ENCODE measurements at regions not wholly inside any gene's neighbourhood (a gene's known extent, or its start where the extent isn't known, plus 50 kb on each side); places are given as distances from the start of the nearest gene placed in this dataset.

DNA sequence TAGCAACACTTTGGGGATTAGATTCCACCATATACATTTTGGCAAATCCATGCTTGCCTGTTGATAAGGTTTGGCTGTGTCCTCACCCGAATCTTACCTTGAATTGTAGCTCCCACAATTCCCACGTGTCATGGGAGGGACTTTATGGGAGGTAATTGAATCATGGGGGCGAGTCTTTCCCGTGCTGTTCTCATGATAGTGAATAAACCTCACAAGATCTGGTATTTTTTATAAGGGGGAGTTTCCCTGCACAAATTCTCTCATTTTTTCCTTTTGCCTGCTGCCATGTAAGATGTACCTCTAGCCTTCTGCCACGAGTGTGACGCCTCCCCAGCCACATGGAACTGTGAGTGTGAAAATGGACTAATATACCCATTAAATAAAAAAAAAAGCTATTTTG, 265.3 kb downstream of the MRPL39 start:
- TF ChIP-seq, protein P1, sequence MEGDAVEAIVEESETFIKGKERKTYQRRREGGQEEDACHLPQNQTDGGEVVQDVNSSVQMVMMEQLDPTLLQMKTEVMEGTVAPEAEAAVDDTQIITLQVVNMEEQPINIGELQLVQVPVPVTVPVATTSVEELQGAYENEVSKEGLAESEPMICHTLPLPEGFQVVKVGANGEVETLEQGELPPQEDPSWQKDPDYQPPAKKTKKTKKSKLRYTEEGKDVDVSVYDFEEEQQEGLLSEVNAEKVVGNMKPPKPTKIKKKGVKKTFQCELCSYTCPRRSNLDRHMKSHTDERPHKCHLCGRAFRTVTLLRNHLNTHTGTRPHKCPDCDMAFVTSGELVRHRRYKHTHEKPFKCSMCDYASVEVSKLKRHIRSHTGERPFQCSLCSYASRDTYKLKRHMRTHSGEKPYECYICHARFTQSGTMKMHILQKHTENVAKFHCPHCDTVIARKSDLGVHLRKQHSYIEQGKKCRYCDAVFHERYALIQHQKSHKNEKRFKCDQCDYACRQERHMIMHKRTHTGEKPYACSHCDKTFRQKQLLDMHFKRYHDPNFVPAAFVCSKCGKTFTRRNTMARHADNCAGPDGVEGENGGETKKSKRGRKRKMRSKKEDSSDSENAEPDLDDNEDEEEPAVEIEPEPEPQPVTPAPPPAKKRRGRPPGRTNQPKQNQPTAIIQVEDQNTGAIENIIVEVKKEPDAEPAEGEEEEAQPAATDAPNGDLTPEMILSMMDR (IDR thresholded peaks at IDR 0.05), result no peak
- no peak for TF ChIP-seq POLR2A (IDR thresholded peaks at IDR 0.05)
